Stimulated activated CD4-positive, alpha-beta T cell treated with anti-CD3 and anti-CD28 coated beads, TNF-alpha, amount 100 ng/mL, for 4 hours (primary cell): ENCODE measurements at regions not wholly inside any gene's neighbourhood (a gene's known extent, or its start where the extent isn't known, plus 50 kb on each side); places are given as distances from the start of the nearest gene placed in this dataset.

Experiments
- DNase-seq, 3 experiments: peaks; one replicate each; pipeline ENCODE4 v3.0.0-alpha.2; 2020; ENCODE audit warnings: low read depth in 3 of 3

GRCh38 chr2:241982706-241983570 lies 113.4 kb downstream of the RTP5 start:
- DNase-seq: no peak

- no peak for DNase-seq
Observed at GRCh38 chr2:241983571-241984270, 114.2 kb downstream of the RTP5 start.

- no peak for DNase-seq
Observed at GRCh38 chr2:241984271-241984655, 114.7 kb downstream of the RTP5 start.

GRCh38 chr2:241984658-241985057 lies 115.1 kb downstream of the RTP5 start:
- DNase-seq: no peak

GRCh38 chr2:241985161-241985985 lies 115.8 kb downstream of the RTP5 start:
- peak; percentile 15 to 49 (median 31) for DNase-seq

- no peak for DNase-seq
Observed at GRCh38 chr2:241985986-241986329, 116.4 kb downstream of the RTP5 start.

- no peak for DNase-seq
Observed at GRCh38 chr2:241986836-241987641, 117.5 kb downstream of the RTP5 start.

- no peak for DNase-seq
Observed at GRCh38 chr2:241987726-241988125, 118.2 kb downstream of the RTP5 start.

GRCh38 chr2:241988146-241988545 lies 118.6 kb downstream of the RTP5 start:
- DNase-seq: no peak

- no peak for DNase-seq
Observed at GRCh38 chr2:241989074-241989473, 119.5 kb downstream of the RTP5 start.

GRCh38 chr2:241990466-241990865 lies 120.9 kb downstream of the RTP5 start:
- DNase-seq: no peak

GRCh38 chr2:241991299-241991698 lies 121.8 kb downstream of the RTP5 start:
- no peak for DNase-seq

- DNase-seq: no peak
Observed at GRCh38 chr2:241992753-241993152, 123.2 kb downstream of the RTP5 start.

- no peak for DNase-seq
Observed at GRCh38 chr2:241993386-241994005, 124.0 kb downstream of the RTP5 start.

GRCh38 chr2:241994086-241994485 lies 124.6 kb downstream of the RTP5 start:
- no peak for DNase-seq

- DNase-seq: no peak
Observed at GRCh38 chr2:241994556-241995213, 125.2 kb downstream of the RTP5 start.

GRCh38 chr2:241996100-241996499 lies 126.6 kb downstream of the RTP5 start:
- no peak for DNase-seq

GRCh38 chr2:241997017-241997416 lies 127.5 kb downstream of the RTP5 start:
- no peak for DNase-seq

- no peak for DNase-seq
Observed at GRCh38 chr2:241999184-241999583, 129.7 kb downstream of the RTP5 start.

GRCh38 chr2:242001853-242002252 lies 132.3 kb downstream of the RTP5 start:
- no peak for DNase-seq

- DNase-seq: no peak
Observed at GRCh38 chr2:242002944-242003343, 133.4 kb downstream of the RTP5 start.
